NCI-H1105 (cell line): ENCODE measurements at regions not wholly inside any gene's neighbourhood (a gene's known extent, or its start where the extent isn't known, plus 50 kb on each side); places are given as distances from the start of the nearest gene placed in this dataset.

Source experiments
- DNase-seq: peaks from one replicate; lab custom pipeline; 2025; lab: John Stamatoyannopoulos, UW

- no peak for DNase-seq
Measured at GRCh38 chrX:134747006-134747405, 50.0 kb downstream of the PABIR2 start.

- no peak for DNase-seq
Measured at GRCh38 chrX:134746410-134746785, 50.6 kb downstream of the PABIR2 start.

- DNase-seq: no peak
Measured at GRCh38 chrX:134745636-134746409, 51.2 kb downstream of the PABIR2 start.

- no peak for DNase-seq
Measured at GRCh38 chrX:134743091-134743490, 53.9 kb downstream of the PABIR2 start.

- DNase-seq: no peak
Measured at GRCh38 chrX:134742573-134742972, 54.4 kb downstream of the PABIR2 start.

- DNase-seq: no peak
Measured at GRCh38 chrX:134741746-134742145, 55.3 kb downstream of the PABIR2 start.

GRCh38 chrX:134738986-134739740, 57.8 kb downstream of the PABIR2 start:
- DNase-seq: no peak

GRCh38 chrX:134738445-134738844, 58.6 kb downstream of the PABIR2 start:
- no peak for DNase-seq

- no peak for DNase-seq
Measured at GRCh38 chrX:134737721-134738369, 59.2 kb downstream of the PABIR2 start.

GRCh38 chrX:134737061-134737460, 59.9 kb downstream of the PABIR2 start:
- DNase-seq: no peak

- DNase-seq: no peak
Measured at GRCh38 chrX:134736356-134736755, 60.6 kb downstream of the PABIR2 start.

- no peak for DNase-seq
Measured at GRCh38 chrX:134735015-134735414, 62.0 kb downstream of the PABIR2 start.

- peak; percentile 6 for DNase-seq
Measured at GRCh38 chrX:134734466-134734952, 62.5 kb downstream of the PABIR2 start.

GRCh38 chrX:134733591-134733990, 63.4 kb downstream of the PABIR2 start:
- DNase-seq: no peak

GRCh38 chrX:134732676-134733075, 64.3 kb downstream of the PABIR2 start:
- DNase-seq: no peak

GRCh38 chrX:134732152-134732551, 64.9 kb downstream of the PABIR2 start:
- no peak for DNase-seq

- no peak for DNase-seq
Measured at GRCh38 chrX:134727363-134727762, 69.1 kb upstream of the PLAC1 start.

GRCh38 chrX:134725103-134725690, 66.9 kb upstream of the PLAC1 start:
- no peak for DNase-seq

- no peak for DNase-seq
Measured at GRCh38 chrX:134721766-134722532, 63.7 kb upstream of the PLAC1 start.

GRCh38 chrX:134718966-134719317, 60.7 kb upstream of the PLAC1 start:
- DNase-seq: no peak

GRCh38 chrX:134718105-134718965, 60.1 kb upstream of the PLAC1 start:
- no peak for DNase-seq
